HG03565 (cell line): ENCODE measurements at regions not wholly inside any gene's neighbourhood (a gene's known extent, or its start where the extent isn't known, plus 50 kb on each side); places are given as distances from the start of the nearest gene placed in this dataset.

ENCODE experiments used
- ATAC-seq: cut with Tn5 transposase; IDR thresholded peaks from one replicate; pipeline ENCODE4 v1.9.1; 2021; ENCODE audit warnings: mild to moderate bottlenecking, moderate library complexity; ENCODE audit not compliant: unreplicated experiment

- ATAC-seq, result no peak
These were observed 742.3 kb downstream of the TNS3 start for GRCh38 chr7:46839651-46840050.

GRCh38 chr7:46838463-46838862, 743.4 kb downstream of the TNS3 start:
- ATAC-seq, result no peak

GRCh38 chr7:46835556-46835955, 746.4 kb downstream of the TNS3 start:
- no peak for ATAC-seq

- ATAC-seq, result no peak
These were observed 747.0 kb downstream of the TNS3 start for GRCh38 chr7:46834921-46835320.

- ATAC-seq, result no peak
These were observed 748.7 kb downstream of the TNS3 start for GRCh38 chr7:46833197-46833596.

GRCh38 chr7:46832136-46832535, 749.8 kb downstream of the TNS3 start:
- ATAC-seq, result no peak

- no peak for ATAC-seq
These were observed 762.1 kb downstream of the TNS3 start for GRCh38 chr7:46819819-46820218.

- no peak for ATAC-seq
These were observed 767.2 kb downstream of the TNS3 start for GRCh38 chr7:46814516-46815250.

GRCh38 chr7:46812101-46812675, 769.7 kb downstream of the TNS3 start:
- no peak for ATAC-seq

GRCh38 chr7:46811529-46811928, 770.4 kb downstream of the TNS3 start:
- no peak for ATAC-seq

- no peak for ATAC-seq
These were observed 770.9 kb downstream of the TNS3 start for GRCh38 chr7:46810986-46811385.

GRCh38 chr7:46809886-46810285, 772.0 kb downstream of the TNS3 start:
- ATAC-seq, result no peak

- ATAC-seq, result no peak
These were observed 775.1 kb downstream of the TNS3 start for GRCh38 chr7:46806856-46807255.

- no peak for ATAC-seq
These were observed 779.4 kb downstream of the TNS3 start for GRCh38 chr7:46802479-46802878.

- ATAC-seq, result no peak
These were observed 790.7 kb downstream of the TNS3 start for GRCh38 chr7:46791188-46791587.

GRCh38 chr7:46786995-46787394, 794.9 kb downstream of the TNS3 start:
- no peak for ATAC-seq

- no peak for ATAC-seq
These were observed 795.5 kb downstream of the TNS3 start for GRCh38 chr7:46786221-46786954.

- ATAC-seq, result no peak
These were observed 797.2 kb downstream of the TNS3 start for GRCh38 chr7:46784732-46785131.

GRCh38 chr7:46781901-46782439, 799.9 kb downstream of the TNS3 start:
- ATAC-seq, result no peak

GRCh38 chr7:46776790-46777189, 805.1 kb downstream of the TNS3 start:
- ATAC-seq, result no peak

- no peak for ATAC-seq
These were observed 806.1 kb downstream of the TNS3 start for GRCh38 chr7:46775776-46776175.

GRCh38 chr7:46775020-46775419, 806.9 kb downstream of the TNS3 start:
- no peak for ATAC-seq
